ENCODE measurements at regions not wholly inside any gene's neighbourhood (a gene's known extent, or its start where the extent isn't known, plus 50 kb on each side); places are given as distances from the start of the nearest gene placed in this dataset.

GRCh38 chr17:53525590-53525989 is 297.1 kb upstream of the KIF2B start:
- Histone ChIP-seq H3K36me3 (ENCODE audit: control insufficient read depth in 2 of 2, insufficient read depth in 1 of 2, low read length in 2 of 2) (no peaks in the 10 kb centered on the region), H3K9me3 (ENCODE audit: control insufficient read depth, insufficient read depth, low read depth, low read length) (no peaks in the 10 kb centered on the region), H3K4me1 (ENCODE audit: control insufficient read depth, insufficient read depth, low read length) (no peaks in the 10 kb centered on the region), H3K4me3 (ENCODE audit: low read depth, low read length) (no peak overlapping the region), H3K27ac (ENCODE audit: extremely low read depth, low read depth, low read length) (no peak overlapping the region)
- TF ChIP-seq RBAK (tag by site-specific recombination; IDR thresholded peaks at IDR 0.05), result no peak
- TF ChIP-seq ZNF394 (tag by site-specific recombination; IDR thresholded peaks at IDR 0.05; ENCODE audit: borderline replicate concordance), result no peak
- TF ChIP-seq SCRT1 (tag by site-specific recombination; IDR thresholded peaks at IDR 0.05; ENCODE audit: borderline replicate concordance), result no peak
- TF ChIP-seq ZBTB17 (tag by site-specific recombination; IDR thresholded peaks at IDR 0.05), result no peak
- TF ChIP-seq ZNF184 (tag by site-specific recombination; IDR thresholded peaks at IDR 0.05), result no peak
- TF ChIP-seq ZNF670 (tag by site-specific recombination; IDR thresholded peaks at IDR 0.05; ENCODE audit: low read depth), result no peak
- TF ChIP-seq OVOL3 (tag by site-specific recombination; IDR thresholded peaks at IDR 0.05), result no peak
- TF ChIP-seq MZF1 (tag by site-specific recombination; IDR thresholded peaks at IDR 0.05; ENCODE audit: borderline replicate concordance), result no peak
- TF ChIP-seq ZBTB21 (tag by site-specific recombination; IDR thresholded peaks at IDR 0.05), result no peak
- no peak for TF ChIP-seq ZNF146 (tag by site-specific recombination; IDR thresholded peaks at IDR 0.05)
- no peak for TF ChIP-seq ZNF132 (tag by site-specific recombination; IDR thresholded peaks at IDR 0.05; ENCODE audit: borderline replicate concordance)
- no peak for TF ChIP-seq ZNF449 (tag by site-specific recombination; IDR thresholded peaks at IDR 0.05)
- no peak for TF ChIP-seq SETDB1 (IDR thresholded peaks at IDR 0.05; ENCODE audit: insufficient read length, low read length)
- no peak for TF ChIP-seq ZSCAN23 (tag by site-specific recombination; IDR thresholded peaks at IDR 0.05)
- TF ChIP-seq ZNF37A (tag by site-specific recombination; IDR thresholded peaks at IDR 0.05), result no peak
- no peak for TF ChIP-seq HOXD13 (CRISPR knock-in tag; IDR thresholded peaks at IDR 0.05; ENCODE audit: borderline replicate concordance)
- TF ChIP-seq PRDM4 (tag by site-specific recombination; IDR thresholded peaks at IDR 0.05), result no peak
- ChIA-PET CTCF (interaction anchor here (1.3 kb wide), 1 partner anchor 9 kb away, joined by 4 read pairs; no protein-coding TSS in a partner anchor), POLR2A (no interaction called here)

- Histone ChIP-seq H3K9me3 (ENCODE audit: control insufficient read depth, insufficient read depth, low read depth, low read length) (no peaks in the 10 kb centered on the region), H3K4me1 (ENCODE audit: control insufficient read depth, insufficient read depth, low read length) (no peaks in the 10 kb centered on the region), H3K36me3 (ENCODE audit: control insufficient read depth in 2 of 2, insufficient read depth in 1 of 2, low read length in 2 of 2) (no peaks in the 10 kb centered on the region), H3K4me3 (ENCODE audit: low read depth, low read length) (no peak overlapping the region), H3K27ac (ENCODE audit: extremely low read depth, low read depth, low read length) (no peak overlapping the region)
- POLR2A ChIA-PET, result no interaction called here
- CTCF ChIA-PET, result interaction anchor here (0.6 to 1.0 kb wide), 2 partner anchors 9 to 1032 kb away, joined by 3 to 4 read pairs; no protein-coding TSS in a partner anchor
- TF ChIP-seq ZNF280C (tag by site-specific recombination; IDR thresholded peaks at IDR 0.05), result no peak
- TF ChIP-seq YY2 (tag by site-specific recombination; IDR thresholded peaks at IDR 0.05), result no peak
- TF ChIP-seq ZNF354C (tag by site-specific recombination; IDR thresholded peaks at IDR 0.05; ENCODE audit: borderline replicate concordance, low read depth), result no peak
- TF ChIP-seq GLIS1 (tag by site-specific recombination; IDR thresholded peaks at IDR 0.05), result no peak
- TF ChIP-seq EGR2 (tag by site-specific recombination; IDR thresholded peaks at IDR 0.05; ENCODE audit: low read depth), result no peak
- TF ChIP-seq ZNF133 (tag by site-specific recombination; IDR thresholded peaks at IDR 0.05), result no peak
- no peak for TF ChIP-seq ZNF596 (tag by site-specific recombination; IDR thresholded peaks at IDR 0.05)
- TF ChIP-seq ZNF48 (tag by site-specific recombination; IDR thresholded peaks at IDR 0.05), result no peak
- TF ChIP-seq ZBTB10 (tag by site-specific recombination; IDR thresholded peaks at IDR 0.05), result no peak
- TF ChIP-seq ZNF548 (tag by site-specific recombination; IDR thresholded peaks at IDR 0.05), result no peak
Observed at GRCh38 chr17:53516636-53517035, 306.1 kb upstream of the KIF2B start.
